ENCODE measurements at regions not wholly inside any gene's neighbourhood (a gene's known extent, or its start where the extent isn't known, plus 50 kb on each side); places are given as distances from the start of the nearest gene placed in this dataset.

- TF ChIP-seq, protein P1, sequence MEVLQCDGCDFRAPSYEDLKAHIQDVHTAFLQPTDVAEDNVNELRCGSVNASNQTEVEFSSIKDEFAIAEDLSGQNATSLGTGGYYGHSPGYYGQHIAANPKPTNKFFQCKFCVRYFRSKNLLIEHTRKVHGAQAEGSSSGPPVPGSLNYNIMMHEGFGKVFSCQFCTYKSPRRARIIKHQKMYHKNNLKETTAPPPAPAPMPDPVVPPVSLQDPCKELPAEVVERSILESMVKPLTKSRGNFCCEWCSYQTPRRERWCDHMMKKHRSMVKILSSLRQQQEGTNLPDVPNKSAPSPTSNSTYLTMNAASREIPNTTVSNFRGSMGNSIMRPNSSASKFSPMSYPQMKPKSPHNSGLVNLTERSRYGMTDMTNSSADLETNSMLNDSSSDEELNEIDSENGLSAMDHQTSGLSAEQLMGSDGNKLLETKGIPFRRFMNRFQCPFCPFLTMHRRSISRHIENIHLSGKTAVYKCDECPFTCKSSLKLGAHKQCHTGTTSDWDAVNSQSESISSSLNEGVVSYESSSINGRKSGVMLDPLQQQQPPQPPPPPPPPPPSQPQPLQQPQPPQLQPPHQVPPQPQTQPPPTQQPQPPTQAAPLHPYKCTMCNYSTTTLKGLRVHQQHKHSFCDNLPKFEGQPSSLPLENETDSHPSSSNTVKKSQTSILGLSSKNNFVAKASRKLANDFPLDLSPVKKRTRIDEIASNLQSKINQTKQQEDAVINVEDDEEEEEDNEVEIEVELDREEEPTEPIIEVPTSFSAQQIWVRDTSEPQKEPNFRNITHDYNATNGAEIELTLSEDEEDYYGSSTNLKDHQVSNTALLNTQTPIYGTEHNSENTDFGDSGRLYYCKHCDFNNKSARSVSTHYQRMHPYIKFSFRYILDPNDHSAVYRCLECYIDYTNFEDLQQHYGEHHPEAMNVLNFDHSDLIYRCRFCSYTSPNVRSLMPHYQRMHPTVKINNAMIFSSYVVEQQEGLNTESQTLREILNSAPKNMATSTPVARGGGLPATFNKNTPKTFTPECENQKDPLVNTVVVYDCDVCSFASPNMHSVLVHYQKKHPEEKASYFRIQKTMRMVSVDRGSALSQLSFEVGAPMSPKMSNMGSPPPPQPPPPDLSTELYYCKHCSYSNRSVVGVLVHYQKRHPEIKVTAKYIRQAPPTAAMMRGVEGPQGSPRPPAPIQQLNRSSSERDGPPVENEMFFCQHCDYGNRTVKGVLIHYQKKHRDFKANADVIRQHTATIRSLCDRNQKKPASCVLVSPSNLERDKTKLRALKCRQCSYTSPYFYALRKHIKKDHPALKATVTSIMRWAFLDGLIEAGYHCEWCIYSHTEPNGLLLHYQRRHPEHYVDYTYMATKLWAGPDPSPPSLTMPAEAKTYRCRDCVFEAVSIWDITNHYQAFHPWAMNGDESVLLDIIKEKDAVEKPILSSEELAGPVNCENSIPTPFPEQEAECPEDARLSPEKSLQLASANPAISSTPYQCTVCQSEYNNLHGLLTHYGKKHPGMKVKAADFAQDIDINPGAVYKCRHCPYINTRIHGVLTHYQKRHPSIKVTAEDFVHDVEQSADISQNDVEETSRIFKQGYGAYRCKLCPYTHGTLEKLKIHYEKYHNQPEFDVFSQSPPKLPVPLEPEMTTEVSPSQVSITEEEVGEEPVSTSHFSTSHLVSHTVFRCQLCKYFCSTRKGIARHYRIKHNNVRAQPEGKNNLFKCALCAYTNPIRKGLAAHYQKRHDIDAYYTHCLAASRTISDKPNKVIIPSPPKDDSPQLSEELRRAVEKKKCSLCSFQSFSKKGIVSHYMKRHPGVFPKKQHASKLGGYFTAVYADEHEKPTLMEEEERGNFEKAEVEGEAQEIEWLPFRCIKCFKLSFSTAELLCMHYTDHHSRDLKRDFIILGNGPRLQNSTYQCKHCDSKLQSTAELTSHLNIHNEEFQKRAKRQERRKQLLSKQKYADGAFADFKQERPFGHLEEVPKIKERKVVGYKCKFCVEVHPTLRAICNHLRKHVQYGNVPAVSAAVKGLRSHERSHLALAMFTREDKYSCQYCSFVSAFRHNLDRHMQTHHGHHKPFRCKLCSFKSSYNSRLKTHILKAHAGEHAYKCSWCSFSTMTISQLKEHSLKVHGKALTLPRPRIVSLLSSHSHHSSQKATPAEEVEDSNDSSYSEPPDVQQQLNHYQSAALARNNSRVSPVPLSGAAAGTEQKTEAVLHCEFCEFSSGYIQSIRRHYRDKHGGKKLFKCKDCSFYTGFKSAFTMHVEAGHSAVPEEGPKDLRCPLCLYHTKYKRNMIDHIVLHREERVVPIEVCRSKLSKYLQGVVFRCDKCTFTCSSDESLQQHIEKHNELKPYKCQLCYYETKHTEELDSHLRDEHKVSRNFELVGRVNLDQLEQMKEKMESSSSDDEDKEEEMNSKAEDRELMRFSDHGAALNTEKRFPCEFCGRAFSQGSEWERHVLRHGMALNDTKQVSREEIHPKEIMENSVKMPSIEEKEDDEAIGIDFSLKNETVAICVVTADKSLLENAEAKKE (CRISPR knock-in tag; IDR thresholded peaks at IDR 0.05) = no peak
- TF ChIP-seq EZH2 (IDR thresholded peaks at IDR 0.05; ENCODE audit: low read depth, unreplicated experiment) (no peak), POLR2AphosphoS5 (IDR thresholded peaks at IDR 0.05; ENCODE audit: low read depth) (no peak)
Observed at GRCh38 chr20:39152742-39153141, 190.6 kb downstream of the DHX35 start (continued).

GRCh38 chr20:39152126-39152525 lies 190.0 kb downstream of the DHX35 start:
- Mint-ChIP-seq H3K27ac (no peak overlapping the region), H3K36me3 (ENCODE audit: low read depth) (no peaks in the 10 kb centered on the region), H3K27me3 (ENCODE audit: insufficient read depth, low read depth, poor library complexity) (peaks cover 2% of the 10 kb centered on the region), H3K4me1 (peaks cover 1% of the 10 kb centered on the region), H3K9me3 (no peaks in the 10 kb centered on the region), H3K4me3 (no peak overlapping the region)
- TF ChIP-seq REST (IDR thresholded peaks at IDR 0.05; ENCODE audit: unreplicated experiment) = no peak
- TF ChIP-seq POLR2AphosphoS5 (IDR thresholded peaks at IDR 0.05; ENCODE audit: low read depth) = no peak
- no peak for TF ChIP-seq NANOG (IDR thresholded peaks at IDR 0.05; ENCODE audit: borderline replicate concordance)
- no peak for TF ChIP-seq ZNF114 (CRISPR knock-in tag; IDR thresholded peaks at IDR 0.05)
- TF ChIP-seq ZNF331 (CRISPR knock-in tag; IDR thresholded peaks at IDR 0.05; ENCODE audit: low read depth) = no peak
- no peak for TF ChIP-seq EZH2 (IDR thresholded peaks at IDR 0.05; ENCODE audit: low read depth, unreplicated experiment)
- TF ChIP-seq, protein P2, sequence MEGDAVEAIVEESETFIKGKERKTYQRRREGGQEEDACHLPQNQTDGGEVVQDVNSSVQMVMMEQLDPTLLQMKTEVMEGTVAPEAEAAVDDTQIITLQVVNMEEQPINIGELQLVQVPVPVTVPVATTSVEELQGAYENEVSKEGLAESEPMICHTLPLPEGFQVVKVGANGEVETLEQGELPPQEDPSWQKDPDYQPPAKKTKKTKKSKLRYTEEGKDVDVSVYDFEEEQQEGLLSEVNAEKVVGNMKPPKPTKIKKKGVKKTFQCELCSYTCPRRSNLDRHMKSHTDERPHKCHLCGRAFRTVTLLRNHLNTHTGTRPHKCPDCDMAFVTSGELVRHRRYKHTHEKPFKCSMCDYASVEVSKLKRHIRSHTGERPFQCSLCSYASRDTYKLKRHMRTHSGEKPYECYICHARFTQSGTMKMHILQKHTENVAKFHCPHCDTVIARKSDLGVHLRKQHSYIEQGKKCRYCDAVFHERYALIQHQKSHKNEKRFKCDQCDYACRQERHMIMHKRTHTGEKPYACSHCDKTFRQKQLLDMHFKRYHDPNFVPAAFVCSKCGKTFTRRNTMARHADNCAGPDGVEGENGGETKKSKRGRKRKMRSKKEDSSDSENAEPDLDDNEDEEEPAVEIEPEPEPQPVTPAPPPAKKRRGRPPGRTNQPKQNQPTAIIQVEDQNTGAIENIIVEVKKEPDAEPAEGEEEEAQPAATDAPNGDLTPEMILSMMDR (conservative IDR thresholded peaks at IDR 0.05; ENCODE audit: low read depth in 2 of 2) = no peak
- no peak for TF ChIP-seq STAT1 (IDR thresholded peaks at IDR 0.05; ENCODE audit: unreplicated experiment)
- no peak for TF ChIP-seq EZH2phosphoT487 (IDR thresholded peaks at IDR 0.05; ENCODE audit: unreplicated experiment)
- ATAC-seq (no peak), DNase-seq (ENCODE audit: low spot score) (no peak)
- Histone ChIP-seq H3K36me3 (ENCODE audit: insufficient read depth) (no peaks in the 10 kb centered on the region), H3K4me1 (ENCODE audit: insufficient read depth) (peaks cover under 1% of the 10 kb centered on the region; the same call in 1 of the 2 replicates), H2AFZ (no peak overlapping the region), H3K9me2 (ENCODE audit: insufficient read depth) (no peaks in the 10 kb centered on the region), H3F3A (replicated peaks; ENCODE audit: low read depth) (no peaks in the 10 kb centered on the region), H3K79me2 (replicated peaks; ENCODE audit: insufficient read depth) (no peaks in the 10 kb centered on the region), H3K4me3 (no peak overlapping the region), H3K4me2 (no peak overlapping the region), H3K27ac (ENCODE audit: low read depth) (no peak overlapping the region), H4K20me1 (replicated peaks; ENCODE audit: insufficient read depth) (no peaks in the 10 kb centered on the region), H3K27me3 (ENCODE audit: insufficient read depth) (no peaks in the 10 kb centered on the region)
